Osteocyte (in vitro differentiated cells): ENCODE measurements at regions not wholly inside any gene's neighbourhood (a gene's known extent, or its start where the extent isn't known, plus 50 kb on each side); places are given as distances from the start of the nearest gene placed in this dataset.

ENCODE experiments used
- DNase-seq: peaks from one replicate; pipeline ENCODE4 v3.0.0; 2021; ENCODE audit warnings: mixed read lengths; ENCODE audit not compliant: unreplicated experiment; ENCODE audit errors: extremely low spot score
- H3K27ac Mint-ChIP-seq: one replicate; pipeline ENCODE4 v1.8.0; 2021; ENCODE audit warnings: mild to moderate bottlenecking, mixed read lengths; ENCODE audit not compliant: unreplicated experiment
- H3K27me3 Mint-ChIP-seq: one replicate; pipeline ENCODE4 v1.8.0; 2021; ENCODE audit warnings: mixed read lengths; ENCODE audit not compliant: unreplicated experiment
- H3K36me3 Mint-ChIP-seq: one replicate; pipeline ENCODE4 v1.8.0; 2021; ENCODE audit warnings: mixed read lengths; ENCODE audit not compliant: unreplicated experiment
- H3K4me1 Mint-ChIP-seq: one replicate; pipeline ENCODE4 v1.8.0; 2021; ENCODE audit warnings: mixed read lengths; ENCODE audit not compliant: unreplicated experiment
- H3K4me3 Mint-ChIP-seq: one replicate; pipeline ENCODE4 v1.8.0; 2021; ENCODE audit warnings: mild to moderate bottlenecking, moderate library complexity, mixed read lengths; ENCODE audit not compliant: unreplicated experiment
- H3K9me3 Mint-ChIP-seq: one replicate; pipeline ENCODE4 v1.8.0; 2021; ENCODE audit warnings: mixed read lengths; ENCODE audit not compliant: unreplicated experiment
- CTCF ChIP-seq: fragments of 200-600 bp; sonication (generic); IDR thresholded peaks from 2 replicates; pipeline ENCODE4 v1.5.0; 2021; ENCODE audit warnings: antibody characterized with exemption, mild to moderate bottlenecking, moderate library complexity

DNA sequence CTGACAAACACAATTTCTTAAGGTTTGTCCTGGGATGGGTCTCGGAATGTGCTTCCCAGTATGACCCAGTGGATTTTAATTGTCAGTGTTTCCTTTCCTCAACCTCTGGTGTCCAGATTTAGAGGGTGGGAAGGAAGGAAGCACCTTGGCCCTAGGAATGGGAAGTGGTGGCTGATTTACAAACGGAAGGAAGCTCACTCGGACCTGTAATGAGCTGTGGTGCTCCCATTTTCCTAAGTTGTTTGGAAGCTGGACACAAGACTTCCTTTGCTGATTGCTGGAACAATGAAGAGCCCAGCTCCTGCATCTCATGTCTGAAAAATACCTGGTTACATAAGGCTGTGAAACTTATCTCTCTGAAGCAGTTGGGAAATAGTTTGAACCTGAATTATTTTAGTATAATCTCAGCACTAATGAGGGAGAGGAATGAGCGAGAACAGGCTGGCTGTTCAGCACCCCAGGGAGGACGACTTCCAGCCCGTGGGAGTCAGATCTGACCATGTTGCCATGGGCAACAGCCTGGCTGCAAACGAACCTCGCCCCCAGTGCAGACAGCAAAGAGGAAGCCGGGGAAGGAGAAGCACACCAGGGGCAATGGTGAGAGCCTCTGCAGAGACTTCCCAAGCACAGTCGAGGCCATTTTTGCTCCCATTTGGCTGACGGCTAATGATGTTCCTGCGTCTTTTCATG lies 74.4 kb upstream of the ASB18 start:
- Mint-ChIP-seq H3K4me1 (peaks cover 8% of the 10 kb centered on the region), H3K27ac (no peak overlapping the region), H3K27me3 (no peaks in the 10 kb centered on the region), H3K36me3 (peaks cover 8% of the 10 kb centered on the region), H3K4me3 (no peak overlapping the region), H3K9me3 (peaks cover 4% of the 10 kb centered on the region)
- no peak for DNase-seq
- TF ChIP-seq CTCF: no peak

GRCh38 chr2:236340251-236340650 lies 76.0 kb upstream of the ASB18 start:
- no peak for DNase-seq
- no peaks in the 10 kb centered on the region for H3K27me3 Mint-ChIP-seq
- peaks cover 8% of the 10 kb centered on the region for H3K4me1 Mint-ChIP-seq
- peaks cover 4% of the 10 kb centered on the region for H3K9me3 Mint-ChIP-seq
- TF ChIP-seq CTCF: no peak
- H3K36me3 Mint-ChIP-seq: peaks cover 8% of the 10 kb centered on the region
- H3K27ac Mint-ChIP-seq: no peak overlapping the region
- no peak overlapping the region for H3K4me3 Mint-ChIP-seq

GRCh38 chr2:236341067-236341466 lies 76.9 kb upstream of the ASB18 start:
- no peak overlapping the region for H3K4me3 Mint-ChIP-seq
- no peak for TF ChIP-seq CTCF
- no peaks in the 10 kb centered on the region for H3K27me3 Mint-ChIP-seq
- no peak overlapping the region for H3K27ac Mint-ChIP-seq
- H3K4me1 Mint-ChIP-seq: peaks cover 8% of the 10 kb centered on the region
- H3K36me3 Mint-ChIP-seq: peaks cover 8% of the 10 kb centered on the region
- no peak for DNase-seq
- H3K9me3 Mint-ChIP-seq: peaks cover 4% of the 10 kb centered on the region

DNA sequence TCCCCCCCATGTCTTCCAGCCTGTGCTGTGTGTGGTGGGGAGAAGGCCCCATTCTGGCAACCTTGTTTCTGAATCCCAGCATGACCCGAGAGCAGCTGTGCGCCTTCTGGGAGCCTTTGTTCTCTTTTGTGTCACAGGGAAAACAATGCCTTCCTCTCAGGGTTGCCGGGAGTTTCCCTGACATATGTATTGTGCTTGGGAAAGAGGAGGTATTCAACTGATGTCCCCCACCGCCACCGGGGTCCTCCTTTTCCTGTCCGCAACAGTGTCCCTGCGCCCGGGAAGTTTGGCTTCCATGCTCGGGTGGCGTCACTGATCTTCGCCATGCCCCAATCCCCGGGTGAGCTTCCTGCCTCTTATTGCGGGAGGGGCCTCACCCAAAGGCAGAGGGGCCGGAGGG lies 77.5 kb upstream of the ASB18 start:
- no peak for DNase-seq
- peaks cover 4% of the 10 kb centered on the region for H3K9me3 Mint-ChIP-seq
- TF ChIP-seq CTCF: no peak
- H3K4me1 Mint-ChIP-seq: peaks cover 8% of the 10 kb centered on the region
- peaks cover 7% of the 10 kb centered on the region for H3K36me3 Mint-ChIP-seq
- H3K27me3 Mint-ChIP-seq: no peaks in the 10 kb centered on the region
- no peak overlapping the region for H3K27ac Mint-ChIP-seq
- no peak overlapping the region for H3K4me3 Mint-ChIP-seq

GRCh38 chr2:236342507-236342906 lies 78.3 kb upstream of the ASB18 start:
- H3K27me3 Mint-ChIP-seq: no peaks in the 10 kb centered on the region
- no peak overlapping the region for H3K4me3 Mint-ChIP-seq
- H3K4me1 Mint-ChIP-seq: peaks cover 8% of the 10 kb centered on the region
- H3K36me3 Mint-ChIP-seq: peaks cover under 1% of the 10 kb centered on the region
- TF ChIP-seq CTCF: no peak
- H3K9me3 Mint-ChIP-seq: peaks cover 4% of the 10 kb centered on the region
- no peak for DNase-seq
- H3K27ac Mint-ChIP-seq: no peak overlapping the region
